Osteocyte (in vitro differentiated cells): ENCODE measurements at regions not wholly inside any gene's neighbourhood (a gene's known extent, or its start where the extent isn't known, plus 50 kb on each side); places are given as distances from the start of the nearest gene placed in this dataset.

ENCODE experiments used
- DNase-seq: peaks from one replicate; pipeline ENCODE4 v3.0.0; 2021; ENCODE audit warnings: mixed read lengths; ENCODE audit not compliant: unreplicated experiment; ENCODE audit errors: extremely low spot score
- H3K27ac Mint-ChIP-seq: one replicate; pipeline ENCODE4 v1.8.0; 2021; ENCODE audit warnings: mild to moderate bottlenecking, mixed read lengths; ENCODE audit not compliant: unreplicated experiment
- H3K27me3 Mint-ChIP-seq: one replicate; pipeline ENCODE4 v1.8.0; 2021; ENCODE audit warnings: mixed read lengths; ENCODE audit not compliant: unreplicated experiment
- H3K36me3 Mint-ChIP-seq: one replicate; pipeline ENCODE4 v1.8.0; 2021; ENCODE audit warnings: mixed read lengths; ENCODE audit not compliant: unreplicated experiment
- H3K4me1 Mint-ChIP-seq: one replicate; pipeline ENCODE4 v1.8.0; 2021; ENCODE audit warnings: mixed read lengths; ENCODE audit not compliant: unreplicated experiment
- H3K4me3 Mint-ChIP-seq: one replicate; pipeline ENCODE4 v1.8.0; 2021; ENCODE audit warnings: mild to moderate bottlenecking, moderate library complexity, mixed read lengths; ENCODE audit not compliant: unreplicated experiment
- H3K9me3 Mint-ChIP-seq: one replicate; pipeline ENCODE4 v1.8.0; 2021; ENCODE audit warnings: mixed read lengths; ENCODE audit not compliant: unreplicated experiment
- CTCF ChIP-seq: fragments of 200-600 bp; sonication (generic); IDR thresholded peaks from 2 replicates; pipeline ENCODE4 v1.5.0; 2021; ENCODE audit warnings: antibody characterized with exemption, mild to moderate bottlenecking, moderate library complexity

DNA sequence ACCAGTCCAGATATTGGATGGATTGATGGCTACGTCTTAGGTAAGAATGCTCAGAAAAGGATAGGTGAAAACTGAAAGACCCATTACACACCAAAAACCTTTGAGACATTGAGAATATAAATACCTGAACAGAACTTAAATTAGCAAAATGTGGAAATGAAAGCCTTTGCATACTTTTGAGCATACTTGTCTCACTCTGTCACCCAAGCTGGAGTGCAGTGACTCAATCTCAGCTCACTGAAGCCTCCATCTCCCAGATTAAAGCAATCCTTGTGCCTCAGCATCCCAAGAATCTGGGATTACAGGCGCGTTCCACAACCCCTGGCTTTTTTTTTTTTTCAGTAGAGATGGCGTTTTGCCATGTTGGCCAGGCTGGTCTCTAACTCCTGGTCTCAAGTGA lies 695.3 kb downstream of the DACH1 start:
- no peak for DNase-seq
- H3K9me3 Mint-ChIP-seq = no peaks in the 10 kb centered on the region
- H3K4me3 Mint-ChIP-seq = no peak overlapping the region
- no peak for TF ChIP-seq CTCF
- H3K27me3 Mint-ChIP-seq = peaks cover 2% of the 10 kb centered on the region
- no peaks in the 10 kb centered on the region for H3K36me3 Mint-ChIP-seq
- H3K4me1 Mint-ChIP-seq = no peaks in the 10 kb centered on the region
- no peak overlapping the region for H3K27ac Mint-ChIP-seq

DNA sequence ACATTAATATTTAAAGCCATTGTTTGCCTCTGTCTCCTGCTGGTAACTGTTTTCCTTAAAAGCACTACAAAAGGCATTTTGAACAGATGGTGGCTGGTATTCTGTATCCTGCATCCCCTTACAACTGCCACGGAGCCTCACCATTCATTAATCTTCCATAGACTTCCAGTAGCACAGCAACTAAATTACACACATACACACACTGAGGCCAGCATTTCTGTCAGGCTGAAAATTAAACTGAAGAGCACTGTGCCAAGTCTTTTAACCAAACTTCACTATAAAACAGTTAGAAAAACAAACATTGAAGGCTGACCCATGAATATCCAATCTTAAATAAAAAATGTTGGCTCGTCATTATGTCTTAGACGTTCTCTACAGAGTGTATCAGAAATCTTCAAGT lies 697.8 kb downstream of the DACH1 start:
- no peaks in the 10 kb centered on the region for H3K4me1 Mint-ChIP-seq
- H3K36me3 Mint-ChIP-seq = no peaks in the 10 kb centered on the region
- H3K27me3 Mint-ChIP-seq = peaks cover 2% of the 10 kb centered on the region
- no peak for DNase-seq
- H3K27ac Mint-ChIP-seq = no peak overlapping the region
- H3K4me3 Mint-ChIP-seq = no peak overlapping the region
- no peak for TF ChIP-seq CTCF
- no peaks in the 10 kb centered on the region for H3K9me3 Mint-ChIP-seq

DNA sequence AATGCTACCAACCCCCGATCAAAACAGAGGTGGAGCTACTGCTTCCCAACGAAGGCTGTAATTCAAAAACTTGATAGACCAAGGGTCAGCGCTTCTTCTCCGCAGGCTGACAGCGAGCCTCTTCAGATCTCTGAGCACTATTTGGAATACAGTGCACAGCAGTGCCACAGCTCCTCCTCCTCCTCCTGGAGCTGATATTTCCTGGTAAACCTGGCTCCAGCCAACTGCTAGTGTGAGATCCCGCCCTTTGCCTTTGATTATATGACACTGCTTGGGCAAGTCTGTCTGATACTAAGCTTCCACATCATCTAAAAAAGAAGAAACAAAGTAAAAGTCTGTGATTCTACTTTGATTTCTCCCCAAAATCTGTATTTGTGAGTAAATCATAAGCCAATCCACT lies 710.5 kb downstream of the DACH1 start:
- Mint-ChIP-seq H3K4me3 (no peak overlapping the region), H3K36me3 (no peaks in the 10 kb centered on the region), H3K9me3 (peaks cover 6% of the 10 kb centered on the region), H3K27me3 (no peaks in the 10 kb centered on the region), H3K27ac (no peak overlapping the region), H3K4me1 (no peaks in the 10 kb centered on the region)
- no peak for TF ChIP-seq CTCF
- DNase-seq = no peak

DNA sequence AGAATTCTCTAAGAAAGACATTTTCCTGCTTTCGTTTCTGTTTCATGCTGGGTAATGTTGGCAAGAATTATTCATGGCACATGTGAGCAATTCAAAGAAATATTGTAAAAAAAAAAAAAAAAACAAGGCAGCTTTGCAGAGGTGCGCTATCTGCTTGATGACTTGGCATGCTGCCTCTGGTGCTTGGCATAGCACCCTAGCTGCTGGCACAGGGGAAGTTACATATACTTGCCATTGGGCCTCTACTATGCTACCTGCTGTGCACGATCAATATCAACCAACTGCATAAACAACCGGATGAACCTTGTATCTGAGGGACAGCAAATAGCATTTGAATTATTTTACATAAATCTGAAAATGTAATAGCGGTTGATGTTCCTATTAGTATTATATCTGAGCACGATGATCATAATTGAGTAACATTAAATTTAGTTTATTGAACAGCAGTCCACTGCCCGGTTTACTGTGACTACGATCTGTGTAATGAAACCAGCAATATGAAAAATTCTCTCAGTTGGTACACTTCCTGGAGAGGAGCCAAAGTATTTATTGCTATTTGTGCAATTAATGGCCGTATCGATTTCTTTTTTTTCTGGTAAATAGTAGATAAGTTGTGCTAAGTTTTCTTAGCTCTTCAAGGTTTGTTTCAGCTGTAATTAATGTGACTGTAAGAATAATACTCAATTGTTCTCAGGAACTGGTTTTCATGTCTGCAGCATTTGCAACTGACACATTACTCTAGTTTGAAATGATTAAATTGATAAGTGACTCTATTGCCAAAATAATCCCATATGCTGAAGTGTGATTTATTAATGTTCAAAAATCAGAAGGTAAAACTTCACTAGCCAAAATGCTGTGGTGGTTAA lies 717.3 kb downstream of the DACH1 start:
- Mint-ChIP-seq H3K27me3 (peaks cover 3% of the 10 kb centered on the region), H3K27ac (no peak overlapping the region), H3K4me3 (no peak overlapping the region), H3K4me1 (no peaks in the 10 kb centered on the region), H3K36me3 (no peaks in the 10 kb centered on the region), H3K9me3 (peaks cover 6% of the 10 kb centered on the region)
- no peak for DNase-seq
- TF ChIP-seq CTCF = no peak

DNA sequence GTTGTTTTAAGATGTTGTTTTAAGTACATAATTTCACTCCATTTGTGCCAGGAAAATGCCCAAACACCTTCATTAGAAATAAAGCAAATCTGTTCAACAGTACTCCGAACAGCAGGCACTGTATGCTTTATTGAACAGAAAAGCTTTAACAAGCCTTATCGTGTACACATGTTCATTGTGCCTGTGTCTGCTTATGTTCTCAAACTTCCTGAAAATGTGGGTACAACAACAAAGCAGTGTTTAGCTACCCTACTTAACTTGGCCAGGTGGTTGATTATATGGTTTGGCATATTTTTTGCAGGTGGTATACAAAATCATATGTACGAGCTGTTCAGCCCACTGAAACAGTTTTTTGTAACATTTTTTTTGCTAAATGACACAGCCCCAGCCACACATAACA lies 718.0 kb downstream of the DACH1 start:
- no peak for TF ChIP-seq CTCF
- Mint-ChIP-seq H3K27me3 (peaks cover 3% of the 10 kb centered on the region), H3K4me1 (no peaks in the 10 kb centered on the region), H3K27ac (no peak overlapping the region), H3K4me3 (no peak overlapping the region), H3K36me3 (no peaks in the 10 kb centered on the region), H3K9me3 (no peaks in the 10 kb centered on the region)
- no peak for DNase-seq
